ENCODE measurements at regions not wholly inside any gene's neighbourhood (a gene's known extent, or its start where the extent isn't known, plus 50 kb on each side); places are given as distances from the start of the nearest gene placed in this dataset.
"Not testable (repeated sequence)": the region's sequence is repeated elsewhere in the genome, so short reads cannot be mapped to it uniquely, and the experiment has no call there.

DNA sequence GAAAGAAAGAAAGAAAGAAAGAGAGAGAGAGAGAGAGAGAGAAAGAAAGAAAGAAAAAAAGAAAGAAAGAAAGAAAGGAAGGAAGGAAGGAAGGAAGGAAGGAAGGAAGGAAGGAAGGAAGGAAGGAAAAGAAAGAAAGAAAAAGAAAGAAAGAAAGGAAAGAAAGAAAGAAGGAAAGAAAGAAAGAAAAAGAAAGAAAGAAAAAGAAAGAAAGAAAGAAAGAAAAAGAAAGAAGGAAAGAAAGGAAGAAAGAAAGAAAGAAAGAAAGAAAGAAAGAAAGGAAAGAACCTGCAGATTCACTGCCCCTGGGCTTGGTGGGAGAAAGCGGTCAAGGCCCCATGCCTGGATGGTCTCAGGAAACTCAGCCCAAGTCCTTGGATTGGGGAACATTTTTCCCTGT lies 1426.2 kb downstream of the BRD1 start:
- TF ChIP-seq, protein P1, sequence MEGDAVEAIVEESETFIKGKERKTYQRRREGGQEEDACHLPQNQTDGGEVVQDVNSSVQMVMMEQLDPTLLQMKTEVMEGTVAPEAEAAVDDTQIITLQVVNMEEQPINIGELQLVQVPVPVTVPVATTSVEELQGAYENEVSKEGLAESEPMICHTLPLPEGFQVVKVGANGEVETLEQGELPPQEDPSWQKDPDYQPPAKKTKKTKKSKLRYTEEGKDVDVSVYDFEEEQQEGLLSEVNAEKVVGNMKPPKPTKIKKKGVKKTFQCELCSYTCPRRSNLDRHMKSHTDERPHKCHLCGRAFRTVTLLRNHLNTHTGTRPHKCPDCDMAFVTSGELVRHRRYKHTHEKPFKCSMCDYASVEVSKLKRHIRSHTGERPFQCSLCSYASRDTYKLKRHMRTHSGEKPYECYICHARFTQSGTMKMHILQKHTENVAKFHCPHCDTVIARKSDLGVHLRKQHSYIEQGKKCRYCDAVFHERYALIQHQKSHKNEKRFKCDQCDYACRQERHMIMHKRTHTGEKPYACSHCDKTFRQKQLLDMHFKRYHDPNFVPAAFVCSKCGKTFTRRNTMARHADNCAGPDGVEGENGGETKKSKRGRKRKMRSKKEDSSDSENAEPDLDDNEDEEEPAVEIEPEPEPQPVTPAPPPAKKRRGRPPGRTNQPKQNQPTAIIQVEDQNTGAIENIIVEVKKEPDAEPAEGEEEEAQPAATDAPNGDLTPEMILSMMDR (IDR thresholded peaks at IDR 0.05), result not testable (repeated sequence)
- TF ChIP-seq POLR2A (IDR thresholded peaks at IDR 0.05), result not testable (repeated sequence)
